H9 (cell line): ENCODE measurements at regions not wholly inside any gene's neighbourhood (a gene's known extent, or its start where the extent isn't known, plus 50 kb on each side); places are given as distances from the start of the nearest gene placed in this dataset.

Experiments used
- DNase-seq: peaks from one replicate; pipeline ENCODE4 v3.0.0-alpha.2; 2017
- H2AFZ ChIP-seq: one replicate; pipeline ENCODE4 v1.6.1; 2013; ENCODE audit warnings: mild to moderate bottlenecking, low read length, control low read depth, moderate library complexity
- H2AK5ac ChIP-seq: 2 replicates; pipeline ENCODE4 v1.6.1; 2013; ENCODE audit warnings: low read length, control low read depth, mixed read lengths; ENCODE audit not compliant: insufficient read length
- H2BK120ac ChIP-seq: one replicate; pipeline ENCODE4 v1.6.1; 2013; ENCODE audit warnings: low read depth, mild to moderate bottlenecking, low read length, control low read depth, inconsistent platforms; ENCODE audit not compliant: poor library complexity, severe bottlenecking
- H2BK12ac ChIP-seq: 2 replicates; pipeline ENCODE4 v1.6.1; 2013; ENCODE audit warnings: low read length, control low read depth, mixed read lengths, low read depth; ENCODE audit not compliant: insufficient read length
- H2BK15ac ChIP-seq: 2 replicates; pipeline ENCODE4 v1.6.1; 2013; ENCODE audit warnings: low read depth, low read length, control low read depth
- H2BK20ac ChIP-seq: one replicate; pipeline ENCODE4 v1.6.1; 2013; ENCODE audit warnings: low read depth, mild to moderate bottlenecking, low read length, control low read depth, inconsistent platforms; ENCODE audit not compliant: poor library complexity, severe bottlenecking
- H2BK5ac ChIP-seq: 2 replicates; pipeline ENCODE4 v1.6.1; 2013; ENCODE audit warnings: low read length, control low read depth, mixed read lengths; ENCODE audit not compliant: insufficient read length
- H3K14ac ChIP-seq: 2 replicates; pipeline ENCODE4 v1.6.1; 2013; ENCODE audit warnings: low read length, control low read depth; ENCODE audit not compliant: insufficient read depth
- H3K18ac ChIP-seq: 2 replicates; pipeline ENCODE4 v1.6.1; 2013; ENCODE audit warnings: low read depth, mild to moderate bottlenecking, mixed read lengths, low read length, control low read depth; ENCODE audit not compliant: insufficient read length
- H3K23ac ChIP-seq: 2 replicates; pipeline ENCODE4 v1.6.1; 2013; ENCODE audit warnings: low read length, control low read depth, mixed read lengths, low read depth; ENCODE audit not compliant: insufficient read length
- H3K23me2 ChIP-seq: 2 replicates; pipeline ENCODE4 v1.6.1; 2013; ENCODE audit warnings: low read depth, mild to moderate bottlenecking, mixed read lengths, low read length, control low read depth; ENCODE audit not compliant: insufficient read length, poor library complexity, severe bottlenecking
- H3K27ac ChIP-seq: 2 replicates; pipeline ENCODE4 v1.5.1; 2013; ENCODE audit warnings: low read length, control low read depth, mixed read lengths, low read depth; ENCODE audit not compliant: insufficient read length
- H3K27me3 ChIP-seq: 2 replicates; pipeline ENCODE4 v1.6.1; 2013; ENCODE audit warnings: low read length, control low read depth, inconsistent platforms; ENCODE audit not compliant: insufficient read depth
- H3K4ac ChIP-seq: 2 replicates; pipeline ENCODE4 v1.6.1; 2013; ENCODE audit warnings: low read depth, mild to moderate bottlenecking, control low read depth, inconsistent platforms, low read length, moderate library complexity
- H3K4me1 ChIP-seq: 2 replicates; pipeline ENCODE4 v1.6.1; 2013; ENCODE audit warnings: low read length, control low read depth, inconsistent platforms; ENCODE audit not compliant: insufficient read depth
- H3K4me2 ChIP-seq: 2 replicates; pipeline ENCODE4 v1.6.1; 2013; ENCODE audit warnings: low read length, control low read depth, mixed read lengths; ENCODE audit not compliant: insufficient read length, insufficient read depth
- H3K56ac ChIP-seq: 2 replicates; pipeline ENCODE4 v1.6.1; 2013; ENCODE audit warnings: low read depth, mild to moderate bottlenecking, mixed read lengths, low read length, control low read depth; ENCODE audit not compliant: insufficient read length
- H3K79me1 ChIP-seq: 2 replicates; pipeline ENCODE4 v1.6.1; 2013; ENCODE audit warnings: low read depth, mild to moderate bottlenecking, moderate library complexity, low read length, control low read depth, inconsistent platforms; ENCODE audit not compliant: insufficient read depth, poor library complexity, severe bottlenecking
- H3K79me2 ChIP-seq: 2 replicates; pipeline ENCODE4 v1.6.1; 2013; ENCODE audit warnings: low read length, control low read depth, inconsistent platforms; ENCODE audit not compliant: insufficient read depth
- H3K9ac ChIP-seq: 2 replicates; pipeline ENCODE4 v1.6.1; 2013; ENCODE audit warnings: low read length, control low read depth, mixed read lengths; ENCODE audit not compliant: insufficient read length; ENCODE audit errors: extremely low read depth
- H3K9me3 ChIP-seq: one replicate; pipeline ENCODE4 v1.6.1; 2013; ENCODE audit warnings: low read depth, low read length, inconsistent platforms; ENCODE audit not compliant: control insufficient read depth
- H3T11ph ChIP-seq: one replicate; pipeline ENCODE4 v1.6.1; 2013; ENCODE audit warnings: mild to moderate bottlenecking, low read length, control low read depth, inconsistent platforms
- H4K20me1 ChIP-seq: one replicate; pipeline ENCODE4 v1.6.1; 2013; ENCODE audit not compliant: control insufficient read depth, insufficient read length, insufficient read depth
- H4K5ac ChIP-seq: 2 replicates; pipeline ENCODE4 v1.6.1; 2013; ENCODE audit warnings: low read depth, mild to moderate bottlenecking, mixed read lengths, low read length, control low read depth; ENCODE audit not compliant: insufficient read length
- H4K8ac ChIP-seq: replicated peaks from 2 replicates; pipeline ENCODE4 v1.6.1; 2013; ENCODE audit warnings: low read length, control low read depth, mixed read lengths, low read depth; ENCODE audit not compliant: insufficient read length
- H4K91ac ChIP-seq: 2 replicates; pipeline ENCODE4 v1.6.1; 2013; ENCODE audit warnings: low read depth, mild to moderate bottlenecking, moderate library complexity, mixed read lengths, low read length, control low read depth; ENCODE audit not compliant: insufficient read length
- H3K27ac Mint-ChIP-seq, 3 experiments: 2 replicates in 2 of 3; 3 replicates in 1 of 3; pipeline ENCODE4 v1.8.0; 2020 to 2021; ENCODE audit warnings: mixed read lengths in 3 of 3, mild to moderate bottlenecking in 1 of 3, moderate library complexity in 1 of 3
- H3K27me3 Mint-ChIP-seq: 2 replicates; pipeline ENCODE4 v1.8.0; 2021; ENCODE audit warnings: low read depth, mild to moderate bottlenecking, moderate library complexity, mixed read lengths
- H3K36me3 Mint-ChIP-seq, 3 experiments: 2 replicates in 2 of 3; 3 replicates in 1 of 3; pipeline ENCODE4 v1.8.0; 2020 to 2021; ENCODE audit warnings: low read depth in 3 of 3, mixed read lengths in 3 of 3; ENCODE audit not compliant: insufficient read depth in 1 of 3
- H3K4me1 Mint-ChIP-seq, 2 experiments: 2 replicates each; pipeline ENCODE4 v1.8.0; 2020; ENCODE audit warnings: mixed read lengths in 2 of 2
- H3K4me3 Mint-ChIP-seq, 2 experiments: 2 replicates in 1 of 2; 3 replicates in 1 of 2; pipeline ENCODE4 v1.8.0; 2020 to 2021; ENCODE audit warnings: mild to moderate bottlenecking in 2 of 2, mixed read lengths in 2 of 2, moderate library complexity in 1 of 2
- H3K9me3 Mint-ChIP-seq, 2 experiments: 2 replicates in 1 of 2; 3 replicates in 1 of 2; pipeline ENCODE4 v1.8.0; 2020; ENCODE audit warnings: mild to moderate bottlenecking in 2 of 2, mixed read lengths in 2 of 2, moderate library complexity in 1 of 2
- CTCF ChIP-seq: fragments of 200-600 bp; sonication (generic); conservative IDR thresholded peaks from 3 replicates; pipeline ENCODE4 v1.8.0; 2021; ENCODE audit warnings: antibody characterized with exemption, mild to moderate bottlenecking
- WGBS: extraction: QIAGEN DNeasy Blood & Tissue Kit; methylation state at CpG from one replicate; pipeline ENCODE4 v1.1.7; 2013; ENCODE audit warnings: missing lambda C conversion rate, low lambda C conversion rate, mixed read lengths; ENCODE audit not compliant: insufficient read length; ENCODE audit errors: extremely low coverage; 5-methylcytosine and 5-hydroxymethylcytosine counted together

GRCh38 chr1:186564582-186564981, 103.7 kb upstream of the PDC start:
- DNase-seq: no peak
- no peak overlapping the region for H3K4me3 Mint-ChIP-seq
- no CpG with 5 or more reads among the region's 1 CpG for WGBS

More at GRCh38 chr1:186564582-186564981, 103.7 kb upstream of the PDC start:
- H3K27ac Mint-ChIP-seq: no peak overlapping the region
- Histone ChIP-seq H4K91ac (no peak overlapping the region), H3T11ph (no peak overlapping the region), H2BK12ac (no peak overlapping the region), H2AK5ac (no peak overlapping the region), H3K18ac (no peak overlapping the region), H4K5ac (no peak overlapping the region), H3K79me2 (no peaks in the 10 kb centered on the region), H2BK20ac (no peak overlapping the region), H3K4me1 (no peaks in the 10 kb centered on the region), H3K23me2 (no peaks in the 10 kb centered on the region), H2BK15ac (no peak overlapping the region), H3K9ac (no peak overlapping the region), H3K23ac (no peak overlapping the region), H3K56ac (no peak overlapping the region), H3K14ac (no peak overlapping the region), H3K27ac (no peak overlapping the region), H3K4me2 (no peak overlapping the region), H3K9me3 (no peaks in the 10 kb centered on the region), H2BK120ac (no peak overlapping the region), H2AFZ (no peak overlapping the region), H3K4ac (no peak overlapping the region), H2BK5ac (no peak overlapping the region), H3K79me1 (no peaks in the 10 kb centered on the region), H4K8ac (no peak overlapping the region), H4K20me1 (no peaks in the 10 kb centered on the region), H3K27me3 (no peaks in the 10 kb centered on the region)
- H3K27me3 Mint-ChIP-seq: no peaks in the 10 kb centered on the region
- H3K36me3 Mint-ChIP-seq: no peaks in the 10 kb centered on the region
- H3K4me1 Mint-ChIP-seq: no peaks in the 10 kb centered on the region
- no peaks in the 10 kb centered on the region for H3K9me3 Mint-ChIP-seq
- TF ChIP-seq CTCF: no peak
